Mesendoderm (in vitro differentiated cells): ENCODE measurements at regions not wholly inside any gene's neighbourhood (a gene's known extent, or its start where the extent isn't known, plus 50 kb on each side); places are given as distances from the start of the nearest gene placed in this dataset.

Experiments used
- DNase-seq: peaks from one replicate; pipeline ENCODE4 v3.0.0; 2013
- H2AK5ac ChIP-seq: 2 replicates; pipeline ENCODE4 v1.6.1; 2013; ENCODE audit warnings: low read length, inconsistent platforms
- H2BK120ac ChIP-seq: 2 replicates; pipeline ENCODE4 v1.6.1; 2013; ENCODE audit warnings: low read depth, mild to moderate bottlenecking, low read length, moderate library complexity, mixed read lengths
- H2BK15ac ChIP-seq: replicated peaks from 2 replicates; pipeline ENCODE4 v1.6.1; 2013; ENCODE audit warnings: low read depth, mild to moderate bottlenecking, moderate library complexity
- H2BK5ac ChIP-seq: 2 replicates; pipeline ENCODE4 v1.6.1; 2013; ENCODE audit warnings: low read length, inconsistent platforms
- H3K18ac ChIP-seq: 2 replicates; pipeline ENCODE4 v1.6.1; 2013; ENCODE audit warnings: mild to moderate bottlenecking, low read length, mixed read lengths
- H3K23ac ChIP-seq: one replicate; pipeline ENCODE4 v1.6.1; 2013; ENCODE audit warnings: low read length
- H3K27ac ChIP-seq: 2 replicates; pipeline ENCODE4 v1.5.1; 2013; ENCODE audit warnings: low read depth, mild to moderate bottlenecking, inconsistent platforms, low read length, moderate library complexity
- H3K27me3 ChIP-seq: 2 replicates; pipeline ENCODE4 v1.6.1; 2013; ENCODE audit warnings: low read length, control low read depth, mild to moderate bottlenecking, inconsistent platforms; ENCODE audit not compliant: insufficient read depth, poor library complexity
- H3K36me3 ChIP-seq: 2 replicates; pipeline ENCODE4 v1.6.1; 2013; ENCODE audit warnings: low read length, inconsistent platforms; ENCODE audit not compliant: control insufficient read depth, insufficient read depth
- H3K4ac ChIP-seq: one replicate; pipeline ENCODE4 v1.6.1; 2013; ENCODE audit warnings: low read depth, mild to moderate bottlenecking, low read length, moderate library complexity
- H3K4me1 ChIP-seq: 2 replicates; pipeline ENCODE4 v1.6.1; 2013; ENCODE audit warnings: low read depth, low read length, inconsistent platforms; ENCODE audit not compliant: control insufficient read depth
- H3K4me2 ChIP-seq: 2 replicates; pipeline ENCODE4 v1.6.1; 2013; ENCODE audit warnings: low read length
- H3K4me3 ChIP-seq: 2 replicates; pipeline ENCODE4 v1.5.1; 2013; ENCODE audit warnings: mild to moderate bottlenecking, low read length
- H3K56ac ChIP-seq: one replicate; pipeline ENCODE4 v1.6.1; 2013; ENCODE audit warnings: low read length
- H3K79me1 ChIP-seq: 2 replicates; pipeline ENCODE4 v1.6.1; 2013; ENCODE audit warnings: low read length, inconsistent platforms
- H3K79me2 ChIP-seq: 2 replicates; pipeline ENCODE4 v1.6.1; 2013; ENCODE audit warnings: mild to moderate bottlenecking, low read length; ENCODE audit not compliant: control insufficient read depth, insufficient read depth
- H3K9ac ChIP-seq: 2 replicates; pipeline ENCODE4 v1.6.1; 2013; ENCODE audit warnings: low read length, inconsistent platforms
- H4K5ac ChIP-seq: one replicate; pipeline ENCODE4 v1.6.1; 2013; ENCODE audit warnings: low read length
- H4K8ac ChIP-seq: one replicate; pipeline ENCODE4 v1.6.1; 2013; ENCODE audit warnings: low read depth, mild to moderate bottlenecking, control low read depth, low read length, moderate library complexity
- WGBS: extraction: QIAGEN DNeasy Blood & Tissue Kit; methylation state at CpG from one replicate; pipeline ENCODE4 v1.1.7; 2013; ENCODE audit warnings: low lambda C conversion rate, missing lambda C conversion rate; ENCODE audit not compliant: insufficient coverage; ENCODE audit errors: extremely low coverage; 5-methylcytosine and 5-hydroxymethylcytosine counted together

GRCh38 chr5:115378754-115379153, 82.3 kb upstream of the CCDC112 start:
- no peak overlapping the region for H3K4me2 ChIP-seq
- H3K23ac ChIP-seq = no peak overlapping the region
- H3K36me3 ChIP-seq = no peaks in the 10 kb centered on the region
- H3K4ac ChIP-seq = no peak overlapping the region
- H3K79me2 ChIP-seq = no peaks in the 10 kb centered on the region
- H2BK15ac ChIP-seq = no peak overlapping the region
- H3K4me3 ChIP-seq = no peak overlapping the region
- no peak overlapping the region for H4K8ac ChIP-seq
- no peaks in the 10 kb centered on the region for H3K4me1 ChIP-seq
- no peak overlapping the region for H2AK5ac ChIP-seq
- H2BK120ac ChIP-seq = no peak overlapping the region
- no peak overlapping the region for H4K5ac ChIP-seq
- H3K56ac ChIP-seq = no peak overlapping the region
- no peak overlapping the region for H3K27ac ChIP-seq
- no peaks in the 10 kb centered on the region for H3K79me1 ChIP-seq
- H3K9ac ChIP-seq = no peak overlapping the region
- DNase-seq = no peak
- no peak overlapping the region for H3K18ac ChIP-seq
- no peaks in the 10 kb centered on the region for H3K27me3 ChIP-seq
- no peak overlapping the region for H2BK5ac ChIP-seq
- no CpG with 5 or more reads among the region's 2 CpGs for WGBS

GRCh38 chr5:115377468-115378217, 81.2 kb upstream of the CCDC112 start:
- H3K23ac ChIP-seq = no peak overlapping the region
- H2AK5ac ChIP-seq = no peak overlapping the region
- no peak overlapping the region for H3K56ac ChIP-seq
- no peak overlapping the region for H2BK120ac ChIP-seq
- no peaks in the 10 kb centered on the region for H3K36me3 ChIP-seq
- WGBS = no CpG with 5 or more reads among the region's 4 CpGs
- no peaks in the 10 kb centered on the region for H3K27me3 ChIP-seq
- H3K18ac ChIP-seq = no peak overlapping the region
- no peak overlapping the region for H4K5ac ChIP-seq
- no peak overlapping the region for H3K27ac ChIP-seq
- H3K79me2 ChIP-seq = no peaks in the 10 kb centered on the region
- no peak overlapping the region for H3K4me3 ChIP-seq
- no peak overlapping the region for H2BK15ac ChIP-seq
- no peak overlapping the region for H4K8ac ChIP-seq
- no peak overlapping the region for H3K4me2 ChIP-seq
- no peak overlapping the region for H2BK5ac ChIP-seq
- H3K4me1 ChIP-seq = no peaks in the 10 kb centered on the region
- H3K4ac ChIP-seq = no peak overlapping the region
- no peak overlapping the region for H3K9ac ChIP-seq
- no peak for DNase-seq
- H3K79me1 ChIP-seq = no peaks in the 10 kb centered on the region

- WGBS = no CpG with 5 or more reads among the region's 5 CpGs
- Histone ChIP-seq H2BK15ac (no peak overlapping the region), H4K5ac (no peak overlapping the region), H3K4me1 (no peaks in the 10 kb centered on the region), H3K4ac (no peak overlapping the region), H4K8ac (no peak overlapping the region), H3K4me2 (no peak overlapping the region), H2AK5ac (no peak overlapping the region), H3K36me3 (no peaks in the 10 kb centered on the region), H3K56ac (no peak overlapping the region), H3K4me3 (no peak overlapping the region), H3K27me3 (no peaks in the 10 kb centered on the region), H3K27ac (no peak overlapping the region), H3K79me1 (no peaks in the 10 kb centered on the region), H2BK120ac (no peak overlapping the region), H3K79me2 (no peaks in the 10 kb centered on the region), H3K9ac (no peak overlapping the region), H2BK5ac (no peak overlapping the region), H3K18ac (no peak overlapping the region), H3K23ac (no peak overlapping the region)
- DNase-seq = no peak
Observed at GRCh38 chr5:115375893-115376292, 79.4 kb upstream of the CCDC112 start.

- H3K18ac ChIP-seq = no peak overlapping the region
- H2BK120ac ChIP-seq = no peak overlapping the region
- no CpG with 5 or more reads among the region's 3 CpGs for WGBS
- H3K79me1 ChIP-seq = no peaks in the 10 kb centered on the region
- H3K9ac ChIP-seq = no peak overlapping the region
- no peak overlapping the region for H2BK5ac ChIP-seq
- H3K79me2 ChIP-seq = no peaks in the 10 kb centered on the region
- no peak overlapping the region for H4K8ac ChIP-seq
- no peak overlapping the region for H3K23ac ChIP-seq
- H2AK5ac ChIP-seq = no peak overlapping the region
- H3K4me2 ChIP-seq = no peak overlapping the region
- no peak overlapping the region for H3K4me3 ChIP-seq
- no peak overlapping the region for H3K56ac ChIP-seq
- H3K36me3 ChIP-seq = no peaks in the 10 kb centered on the region
- H3K4me1 ChIP-seq = no peaks in the 10 kb centered on the region
- H3K27ac ChIP-seq = no peak overlapping the region
- no peak for DNase-seq
- H4K5ac ChIP-seq = no peak overlapping the region
- H3K4ac ChIP-seq = no peak overlapping the region
- no peaks in the 10 kb centered on the region for H3K27me3 ChIP-seq
- H2BK15ac ChIP-seq = no peak overlapping the region
Observed at GRCh38 chr5:115374057-115374775, 77.8 kb upstream of the CCDC112 start.

GRCh38 chr5:115372146-115372545, 75.7 kb upstream of the CCDC112 start:
- Histone ChIP-seq H4K5ac (no peak overlapping the region), H3K36me3 (no peaks in the 10 kb centered on the region), H3K4me2 (no peak overlapping the region), H2BK120ac (no peak overlapping the region), H3K23ac (no peak overlapping the region), H3K79me1 (no peaks in the 10 kb centered on the region), H4K8ac (no peak overlapping the region), H3K56ac (no peak overlapping the region), H2AK5ac (no peak overlapping the region), H3K4me1 (no peaks in the 10 kb centered on the region), H3K27ac (no peak overlapping the region), H3K18ac (no peak overlapping the region), H2BK15ac (no peak overlapping the region), H3K79me2 (no peaks in the 10 kb centered on the region), H3K4ac (no peak overlapping the region), H2BK5ac (no peak overlapping the region), H3K27me3 (no peaks in the 10 kb centered on the region), H3K9ac (no peak overlapping the region), H3K4me3 (no peak overlapping the region)
- no CpG with 5 or more reads among the region's 2 CpGs for WGBS
- no peak for DNase-seq
